ENCODE measurements at regions not wholly inside any gene's neighbourhood (a gene's known extent, or its start where the extent isn't known, plus 50 kb on each side); places are given as distances from the start of the nearest gene placed in this dataset.

- DNase-seq: no peak
Observed at GRCh38 chr1:38375035-38375434, 328.4 kb upstream of the POU3F1 start.

- no peak for DNase-seq
Observed at GRCh38 chr1:38371505-38371844, 324.9 kb upstream of the POU3F1 start.

DNA sequence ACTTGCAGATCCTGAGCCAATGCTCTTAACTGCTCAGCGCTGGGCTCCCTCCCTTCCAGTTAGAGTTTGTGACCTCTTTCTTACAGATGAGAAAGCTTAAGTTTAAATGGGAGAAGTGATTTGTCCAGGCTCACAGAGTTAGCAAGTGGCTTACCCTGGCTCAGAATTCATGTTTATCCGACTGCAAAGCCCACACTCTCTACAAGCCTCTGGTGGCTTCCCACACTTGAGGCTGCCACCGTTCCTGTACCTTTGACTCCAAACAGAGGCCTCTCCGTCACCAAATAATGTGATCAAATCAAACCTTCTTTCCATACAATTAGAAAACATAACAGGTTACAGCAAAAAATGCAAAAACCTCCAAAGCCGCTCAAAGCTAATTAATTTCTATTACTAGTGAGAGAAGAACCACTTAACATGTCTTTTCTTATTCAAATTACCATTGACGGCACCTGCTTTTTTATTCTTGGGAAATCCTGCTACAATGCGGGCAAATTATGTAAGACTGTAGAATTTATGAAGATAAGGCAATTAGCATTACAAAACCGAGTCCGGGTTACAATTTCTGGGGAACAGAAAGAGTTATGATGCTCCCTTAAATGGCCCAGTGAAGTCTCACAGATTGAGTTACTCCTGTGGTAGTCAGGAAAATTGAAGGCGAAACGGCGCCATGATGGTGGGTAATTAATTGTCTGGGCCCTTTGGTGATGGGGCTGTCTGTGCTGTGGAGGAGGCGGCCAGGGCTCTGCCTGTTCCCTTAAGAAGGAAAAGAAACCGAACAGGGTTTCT is 324.3 kb upstream of the POU3F1 start:
- DNase-seq: no peak

DNA sequence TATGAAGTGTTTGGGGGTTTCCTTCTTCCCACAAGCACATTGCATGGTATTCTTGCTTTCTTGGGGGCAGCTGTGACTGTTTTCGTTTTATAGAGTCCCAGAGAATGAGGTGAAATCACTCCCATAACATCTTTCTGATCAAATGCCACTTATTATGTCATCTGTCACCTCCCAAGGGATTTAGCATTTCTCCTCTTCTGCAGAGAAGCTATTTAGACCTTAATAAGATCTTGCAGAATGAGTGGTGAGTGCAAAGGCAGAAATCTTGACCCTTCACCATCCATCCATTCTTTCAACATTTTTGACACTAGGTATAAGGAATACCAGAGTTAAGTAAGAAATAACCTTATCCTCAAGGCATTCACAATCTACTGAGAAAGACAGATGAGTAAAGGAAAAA is 318.6 kb upstream of the POU3F1 start:
- DNase-seq: no peak

- DNase-seq: no peak
Observed at GRCh38 chr1:38361566-38361965, 315.0 kb upstream of the POU3F1 start.

DNA sequence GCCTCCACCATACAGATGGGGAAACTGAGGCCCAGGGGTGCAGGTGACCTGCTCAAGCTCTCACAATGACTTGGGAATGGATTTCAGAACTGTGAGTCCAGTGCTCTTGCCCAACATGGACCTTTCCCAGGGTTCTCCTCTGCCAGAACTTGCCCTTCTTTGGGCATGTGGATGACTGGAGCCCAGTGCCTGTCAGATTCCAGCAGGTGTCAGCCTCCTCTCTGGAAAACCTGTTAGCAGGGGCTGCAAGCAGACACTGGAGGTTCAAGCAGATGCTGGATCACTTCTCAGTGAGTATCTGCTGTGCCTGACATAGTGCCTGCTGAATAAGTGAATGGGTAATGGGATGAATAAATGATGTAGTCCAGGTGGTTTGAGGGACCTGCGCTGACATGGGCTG is 314.2 kb upstream of the POU3F1 start:
- no peak for DNase-seq

- DNase-seq: no peak
Observed at GRCh38 chr1:38353956-38354355, 307.4 kb upstream of the POU3F1 start.

- no peak for DNase-seq
Observed at GRCh38 chr1:38352869-38353268, 306.3 kb upstream of the POU3F1 start.

GRCh38 chr1:38347446-38348175 is 301.0 kb upstream of the POU3F1 start:
- DNase-seq: no peak

DNA sequence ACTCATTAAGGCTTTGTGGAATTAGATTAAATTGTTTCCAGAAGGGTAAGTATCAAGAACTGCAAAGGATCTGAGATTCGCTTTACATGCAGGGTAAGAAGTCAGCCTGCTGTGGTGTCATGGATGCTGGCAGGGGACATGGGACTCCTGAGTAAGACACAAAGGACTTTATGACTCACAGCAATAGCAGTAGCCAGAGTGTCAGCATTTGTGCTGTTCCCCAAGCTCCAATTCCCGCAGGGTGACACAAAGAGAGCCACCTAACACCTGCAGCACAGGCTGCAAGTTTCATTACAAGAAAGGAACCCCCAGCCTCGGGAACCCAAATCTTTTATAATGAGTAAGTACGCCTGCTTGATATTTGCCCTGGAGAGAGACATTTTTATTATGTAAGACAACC is 298.1 kb upstream of the POU3F1 start:
- no peak for DNase-seq

GRCh38 chr1:38341694-38342093 is 295.1 kb upstream of the POU3F1 start:
- DNase-seq: no peak

DNA sequence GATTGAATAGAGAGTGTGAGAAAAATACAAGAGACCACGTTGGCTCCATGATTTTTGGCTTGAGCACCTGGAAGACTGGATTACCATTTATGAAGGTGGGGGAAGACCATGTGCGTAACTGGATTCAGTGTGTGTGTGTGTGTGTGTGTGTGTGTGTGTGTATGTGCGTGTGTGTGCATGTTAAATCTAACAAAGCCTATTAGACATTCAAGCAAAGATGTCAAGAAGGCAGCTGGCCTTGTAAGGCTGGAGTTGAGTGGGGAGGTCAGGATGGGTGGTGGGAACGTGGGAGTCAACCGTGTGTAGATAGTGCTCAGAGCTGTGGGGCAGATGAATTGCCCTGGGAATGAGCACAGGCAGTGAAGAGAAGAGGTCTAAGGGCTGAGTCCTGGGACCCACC is 293.8 kb upstream of the POU3F1 start:
- no peak for DNase-seq

- DNase-seq: no peak
Observed at GRCh38 chr1:38337711-38338110, 291.1 kb upstream of the POU3F1 start.

DNA sequence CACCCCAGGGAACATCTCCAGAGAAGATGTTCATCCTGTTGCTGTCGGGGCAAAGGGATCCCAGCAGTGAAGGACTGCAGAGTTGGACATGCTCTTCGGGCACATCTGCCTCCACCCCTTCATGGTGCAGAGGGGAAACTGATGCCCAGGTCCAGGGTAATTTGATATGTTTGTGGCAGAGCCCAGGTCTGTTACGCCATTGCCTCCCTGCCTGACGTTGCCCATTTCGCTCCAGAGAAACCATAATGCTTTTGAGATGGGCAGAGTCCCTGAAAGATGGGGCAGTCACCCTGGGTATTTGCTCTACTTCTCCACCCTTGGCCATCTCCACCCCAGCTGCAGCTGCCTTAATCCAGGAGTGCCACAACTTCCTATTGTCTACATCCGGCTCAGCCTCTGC is 290.4 kb upstream of the POU3F1 start:
- no peak for DNase-seq

DNA sequence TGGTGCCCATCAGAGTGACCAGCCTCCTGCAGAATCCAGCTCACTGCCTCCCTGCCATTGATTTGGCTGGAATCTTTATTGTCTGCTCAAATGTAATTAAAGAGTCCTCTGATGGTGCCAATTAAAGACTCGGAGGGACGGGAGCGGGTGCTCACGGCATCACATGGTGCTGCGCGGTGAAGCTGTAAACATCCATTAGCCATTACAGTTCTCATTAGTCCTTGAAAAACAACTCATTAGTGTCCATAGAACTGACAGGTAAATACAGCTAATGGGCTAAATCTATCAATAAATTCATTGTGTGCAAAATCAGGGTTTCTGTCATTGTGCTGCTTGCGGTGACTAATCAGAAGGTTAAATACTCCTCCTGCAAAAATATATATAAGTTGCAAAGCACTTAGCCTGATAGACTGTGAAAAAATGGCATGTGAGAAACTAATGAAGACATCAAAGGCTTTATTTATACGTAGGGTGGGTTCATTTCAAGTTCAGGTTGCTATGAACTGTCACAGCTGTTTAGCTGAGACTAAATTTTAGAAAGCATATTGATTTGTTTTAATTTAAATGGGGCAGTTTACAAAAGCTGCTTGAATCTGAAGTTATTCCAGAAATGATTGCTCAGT is 289.8 kb upstream of the POU3F1 start:
- no peak for DNase-seq

DNA sequence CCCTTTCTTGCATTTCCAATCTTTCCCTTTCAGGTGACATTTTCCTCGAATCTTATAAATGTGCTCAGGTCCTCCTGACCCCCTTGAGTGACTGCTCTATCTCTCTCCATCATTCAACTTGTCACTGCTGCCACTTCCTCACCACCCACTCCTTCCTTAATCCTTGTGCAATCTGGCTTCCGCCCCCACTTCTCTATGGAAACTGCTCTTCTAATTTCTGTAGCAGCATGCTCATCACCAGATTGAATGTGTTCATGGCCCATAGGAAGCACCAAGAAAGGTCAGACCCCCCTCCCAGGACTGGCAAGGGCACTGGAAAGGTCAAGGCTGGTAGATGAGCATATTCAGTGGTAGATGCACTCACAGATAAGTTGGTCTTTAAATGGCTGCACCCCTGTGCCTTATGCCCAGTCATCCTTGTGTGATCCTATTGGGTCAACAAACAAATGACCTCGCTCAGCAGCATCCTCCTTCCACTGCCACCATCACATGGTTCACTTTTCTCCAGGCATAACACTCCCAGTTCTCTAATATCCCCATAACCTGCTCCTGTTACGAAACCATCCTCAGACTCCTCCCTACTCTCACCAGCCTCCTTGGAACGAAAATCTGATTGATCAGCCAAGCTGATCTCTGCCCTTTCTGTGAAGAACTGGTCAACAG is 288.5 kb upstream of the POU3F1 start:
- no peak for DNase-seq

DNA sequence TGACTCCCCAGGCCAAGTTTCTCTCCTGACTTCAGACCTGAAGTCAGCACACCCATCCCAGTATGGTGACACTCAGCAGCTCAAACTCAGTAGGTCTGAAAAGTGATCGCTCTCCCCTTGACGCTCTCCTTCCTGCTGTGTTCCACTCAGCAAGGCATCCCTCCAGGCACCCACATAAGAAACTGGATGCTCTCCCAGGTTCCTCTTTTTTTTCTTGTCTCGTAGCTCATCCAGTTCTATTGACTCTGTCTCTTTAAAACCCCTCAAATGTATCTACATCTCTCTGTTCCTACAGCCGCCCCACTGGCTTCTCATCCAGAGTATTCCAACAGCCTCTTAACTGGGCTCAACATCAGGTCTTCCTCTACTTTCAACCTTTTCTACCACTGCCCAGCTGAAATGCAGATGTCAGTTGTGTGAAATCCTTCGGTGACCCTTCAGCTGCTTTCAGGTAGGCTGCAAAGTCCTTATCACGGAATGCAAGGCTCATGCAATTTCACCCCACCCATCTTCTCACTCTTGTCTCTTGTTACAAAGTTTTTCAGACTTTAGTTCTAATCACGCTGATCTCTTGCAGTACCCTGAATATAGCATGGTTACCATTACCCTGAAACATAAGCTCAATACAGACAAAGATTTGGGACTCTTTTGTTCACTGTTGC is 286.2 kb upstream of the POU3F1 start:
- DNase-seq: no peak

DNA sequence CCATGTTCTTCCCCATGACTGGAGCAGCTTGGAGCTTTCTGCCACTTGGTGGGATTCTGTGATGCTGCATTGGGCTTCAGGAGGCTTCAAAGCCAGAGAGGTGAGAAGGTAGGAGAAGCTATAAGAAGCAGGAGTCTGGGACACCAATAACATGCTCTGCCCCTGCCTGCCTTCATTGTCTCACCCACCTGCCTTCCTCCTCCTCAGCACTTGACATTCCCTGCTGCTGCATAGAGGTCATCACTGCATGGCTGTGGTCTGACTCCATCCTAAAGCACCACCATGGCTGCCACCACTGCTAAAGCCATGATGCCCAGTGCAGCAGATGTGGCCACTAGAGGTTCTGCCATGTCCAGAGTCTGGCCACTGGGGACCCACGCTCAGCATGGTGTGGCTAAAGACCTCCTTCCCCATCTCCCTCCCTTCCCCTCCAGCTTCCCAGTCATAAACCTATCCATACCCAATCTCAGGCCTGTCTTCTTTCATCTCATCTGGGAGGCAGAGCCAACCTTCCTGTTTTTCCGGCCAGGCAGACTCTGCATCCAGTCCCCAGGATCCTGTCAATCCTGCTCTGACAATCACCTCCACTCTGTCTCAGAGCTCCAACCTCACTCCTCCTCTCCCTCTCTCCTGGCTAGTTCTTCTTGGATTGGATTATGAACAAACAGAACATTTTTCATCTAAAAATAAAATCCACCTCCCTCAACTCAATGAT is 285.1 kb upstream of the POU3F1 start:
- no peak for DNase-seq

- DNase-seq: no peak
Observed at GRCh38 chr1:38330799-38331198, 284.2 kb upstream of the POU3F1 start.

- DNase-seq: no peak
Observed at GRCh38 chr1:38329644-38330043, 283.1 kb upstream of the POU3F1 start.

GRCh38 chr1:38328278-38329035 is 281.9 kb upstream of the POU3F1 start:
- no peak for DNase-seq

DNA sequence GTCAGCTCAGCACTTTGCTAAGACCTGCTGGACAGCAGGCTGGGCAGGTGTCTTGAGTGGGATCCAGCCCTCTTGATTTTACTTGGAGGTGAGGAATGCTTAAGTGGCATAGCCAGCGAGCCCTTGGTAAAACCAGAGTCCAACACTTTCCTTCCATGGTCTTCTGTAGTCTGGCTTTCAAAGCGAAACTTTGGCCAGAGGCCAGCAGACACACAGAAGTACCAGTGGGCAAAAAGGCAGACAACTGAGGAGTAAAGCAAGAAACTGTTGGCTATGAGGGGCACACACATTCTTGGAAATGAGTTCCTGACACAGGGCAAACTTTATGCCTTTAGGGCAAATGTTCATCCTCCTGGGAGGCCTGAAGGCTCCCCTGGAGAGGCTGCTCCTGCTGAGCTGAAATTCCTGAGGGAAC is 281.0 kb upstream of the POU3F1 start:
- no peak for DNase-seq

Data from NCI-H2171 (cell line).